B cell (primary cell): ENCODE measurements at regions not wholly inside any gene's neighbourhood (a gene's known extent, or its start where the extent isn't known, plus 50 kb on each side); places are given as distances from the start of the nearest gene placed in this dataset.

Source experiments
- EZH2 ChIP-seq: IDR thresholded peaks from 2 replicates; pipeline ENCODE4 v1.6.1; 2012; ENCODE audit warnings: borderline replicate concordance, low read depth, mild to moderate bottlenecking, moderate library complexity, low read length; ENCODE audit not compliant: insufficient read depth, poor library complexity, severe bottlenecking
- TF ChIP-seq, protein P1 (sequence below): fragments of 200-600 bp; IDR thresholded peaks from one replicate; pipeline ENCODE4 v1.8.0; 2022; ENCODE audit warnings: antibody characterized with exemption, mild to moderate bottlenecking

GRCh38 chr11:80562523-80563125 is 1121.8 kb upstream of the TENM4 start:
- TF ChIP-seq, protein P1, sequence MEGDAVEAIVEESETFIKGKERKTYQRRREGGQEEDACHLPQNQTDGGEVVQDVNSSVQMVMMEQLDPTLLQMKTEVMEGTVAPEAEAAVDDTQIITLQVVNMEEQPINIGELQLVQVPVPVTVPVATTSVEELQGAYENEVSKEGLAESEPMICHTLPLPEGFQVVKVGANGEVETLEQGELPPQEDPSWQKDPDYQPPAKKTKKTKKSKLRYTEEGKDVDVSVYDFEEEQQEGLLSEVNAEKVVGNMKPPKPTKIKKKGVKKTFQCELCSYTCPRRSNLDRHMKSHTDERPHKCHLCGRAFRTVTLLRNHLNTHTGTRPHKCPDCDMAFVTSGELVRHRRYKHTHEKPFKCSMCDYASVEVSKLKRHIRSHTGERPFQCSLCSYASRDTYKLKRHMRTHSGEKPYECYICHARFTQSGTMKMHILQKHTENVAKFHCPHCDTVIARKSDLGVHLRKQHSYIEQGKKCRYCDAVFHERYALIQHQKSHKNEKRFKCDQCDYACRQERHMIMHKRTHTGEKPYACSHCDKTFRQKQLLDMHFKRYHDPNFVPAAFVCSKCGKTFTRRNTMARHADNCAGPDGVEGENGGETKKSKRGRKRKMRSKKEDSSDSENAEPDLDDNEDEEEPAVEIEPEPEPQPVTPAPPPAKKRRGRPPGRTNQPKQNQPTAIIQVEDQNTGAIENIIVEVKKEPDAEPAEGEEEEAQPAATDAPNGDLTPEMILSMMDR = no peak
- no peak for TF ChIP-seq EZH2
